ENCODE measurements at regions not wholly inside any gene's neighbourhood (a gene's known extent, or its start where the extent isn't known, plus 50 kb on each side); places are given as distances from the start of the nearest gene placed in this dataset.
A peak's percentile ranks its signal among the peaks of the same experiment; 100 is the strongest.

DNA sequence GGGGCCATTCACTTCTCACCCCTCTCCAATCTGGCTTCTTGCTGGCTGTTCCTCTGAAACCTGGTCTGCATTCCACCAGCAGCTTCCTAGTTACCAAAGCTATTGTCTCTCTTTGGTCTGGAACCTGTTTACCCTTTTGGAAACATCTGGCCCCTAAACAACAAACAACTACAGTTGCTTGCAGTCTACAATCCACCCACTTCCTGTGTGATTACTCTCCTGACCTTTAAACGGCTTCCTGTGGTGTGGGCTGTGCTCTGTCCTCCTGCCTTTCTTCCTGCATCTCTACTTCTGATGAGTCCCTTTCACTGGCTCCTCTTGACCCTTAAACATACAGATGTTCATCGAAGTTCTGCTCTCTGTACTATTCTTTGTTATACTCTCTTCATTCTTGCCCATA is 303.8 kb downstream of the TDRD15 start:
- intact Hi-C loops (cut with micrococcal nuclease; ENCODE audit: unreplicated experiment), result no loop called here
- 6% methylated on average over 2 of the region's 2 CpGs for WGBS (ENCODE audit: low lambda C conversion rate)
- no peak for FAIRE-seq

DNA sequence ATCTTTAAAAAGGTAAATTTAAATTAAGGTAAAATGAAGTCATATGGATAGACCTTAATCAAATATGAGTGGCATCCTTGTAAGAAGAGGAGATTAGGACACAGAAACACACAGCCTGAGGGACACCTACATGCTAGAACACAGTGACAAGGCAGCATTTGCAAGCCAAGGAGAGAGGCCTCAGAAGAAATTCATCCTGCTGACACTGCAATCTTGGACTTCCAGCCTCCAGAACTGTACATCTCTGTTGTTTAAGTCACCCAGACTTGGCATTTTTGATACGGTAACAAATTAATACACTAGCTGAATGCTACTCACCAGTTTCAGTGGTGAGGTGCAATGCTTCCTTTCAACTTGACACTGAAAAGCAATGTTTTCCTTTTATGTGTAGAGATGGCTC is 305.0 kb downstream of the TDRD15 start:
- Histone ChIP-seq H3K79me2 (ENCODE audit: insufficient read depth, low read length) (no peaks in the 10 kb centered on the region), H3K27ac (ENCODE audit: extremely low read length, insufficient read depth, low read length) (no peak overlapping the region), H3K4me2 (ENCODE audit: low read depth, low read length) (no peak overlapping the region), H3K4me3 (replicated peaks in 1 of 3; ENCODE audit: insufficient read depth in 1 of 3, low read depth in 2 of 3, low read length in 3 of 3) (no peak overlapping the region), H3K4me1 (ENCODE audit: insufficient read depth, low read length) (peaks cover 9% of the 10 kb centered on the region; the same call in 1 of the 2 replicates), H3K9me3 (ENCODE audit: low read length) (no peaks in the 10 kb centered on the region), H3K36me3 (replicated peaks in 1 of 2; ENCODE audit: control insufficient read depth in 1 of 2, insufficient read depth in 2 of 2, low read length in 2 of 2) (no peaks in the 10 kb centered on the region), H2AFZ (ENCODE audit: low read length) (no peak overlapping the region), H4K20me1 (ENCODE audit: insufficient read depth, low read length) (no peaks in the 10 kb centered on the region), H3K9ac (ENCODE audit: insufficient read depth, low read depth, low read length) (no peak overlapping the region), H3K27me3 (ENCODE audit: control insufficient read depth in 1 of 2, insufficient read depth in 2 of 2, low read length in 2 of 2) (no peaks in the 10 kb centered on the region)
- ATAC-seq (no peak), FAIRE-seq (no peak), DNase-seq (ENCODE audit: low spot score) (no peak)
- POLR2A ChIA-PET, result no interaction called here
- in situ Hi-C loops (cut with HindIII; ENCODE audit: extremely low pct_ligation_motif_present, low pct_unique_long_range_greater_than_20kb) (no loop called here), intact Hi-C loops (cut with micrococcal nuclease; ENCODE audit: unreplicated experiment) (no loop called here)
- CTCF ChIA-PET (ENCODE audit: low intra/inter-chr PET ratio, low total read pairs), result no interaction called here
- TF ChIP-seq, protein P1, sequence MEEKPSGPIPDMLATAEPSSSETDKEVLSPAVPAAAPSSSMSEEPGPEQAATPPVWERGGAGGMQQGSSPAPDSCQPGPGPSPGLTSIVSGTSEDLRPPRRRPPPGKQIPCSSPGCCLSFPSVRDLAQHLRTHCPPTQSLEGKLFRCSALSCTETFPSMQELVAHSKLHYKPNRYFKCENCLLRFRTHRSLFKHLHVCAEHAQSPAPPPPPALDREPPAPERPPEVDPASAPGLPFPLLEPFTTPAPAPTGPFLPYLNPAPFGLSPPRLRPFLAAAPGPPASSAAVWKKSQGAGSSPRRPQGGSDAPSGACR (CRISPR knock-in tag; IDR thresholded peaks at IDR 0.05), result no peak
- TF ChIP-seq MAFF (IDR thresholded peaks at IDR 0.05; ENCODE audit: low read depth, low read length) (peak; percentile 59), ZNF333 (CRISPR knock-in tag; IDR thresholded peaks at IDR 0.05; ENCODE audit: borderline replicate concordance) (no peak), ZNF143 (CRISPR knock-in tag; IDR thresholded peaks at IDR 0.05) (no peak), ISX (CRISPR knock-in tag; conservative IDR thresholded peaks at IDR 0.05) (no peak), MAFK (conservative IDR thresholded peaks at IDR 0.05 in 1 of 2, IDR thresholded peaks at IDR 0.05 in 1 of 2; ENCODE audit: low read length in 2 of 2) (peak in 1 of 2 experiments; percentile 81; a peak in 3 of 4 replicates)
- TF ChIP-seq, protein P2, sequence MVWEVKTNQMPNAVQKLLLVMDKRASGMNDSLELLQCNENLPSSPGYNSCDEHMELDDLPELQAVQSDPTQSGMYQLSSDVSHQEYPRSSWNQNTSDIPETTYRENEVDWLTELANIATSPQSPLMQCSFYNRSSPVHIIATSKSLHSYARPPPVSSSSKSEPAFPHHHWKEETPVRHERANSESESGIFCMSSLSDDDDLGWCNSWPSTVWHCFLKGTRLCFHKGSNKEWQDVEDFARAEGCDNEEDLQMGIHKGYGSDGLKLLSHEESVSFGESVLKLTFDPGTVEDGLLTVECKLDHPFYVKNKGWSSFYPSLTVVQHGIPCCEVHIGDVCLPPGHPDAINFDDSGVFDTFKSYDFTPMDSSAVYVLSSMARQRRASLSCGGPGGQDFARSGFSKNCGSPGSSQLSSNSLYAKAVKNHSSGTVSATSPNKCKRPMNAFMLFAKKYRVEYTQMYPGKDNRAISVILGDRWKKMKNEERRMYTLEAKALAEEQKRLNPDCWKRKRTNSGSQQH (CRISPR knock-in tag; IDR thresholded peaks at IDR 0.05; ENCODE audit: low read depth), result no peak
- no TSS peak for BruUV-seq (replicated peaks)
- WGBS (ENCODE audit: low lambda C conversion rate), result 43% methylated on average over 1 of the region's 1 CpG

More for the DNA sequence above, 303.8 kb downstream of the TDRD15 start:
- ATAC-seq (no peak), DNase-seq (ENCODE audit: low spot score) (no peak)
- in situ Hi-C loops (cut with HindIII; ENCODE audit: extremely low pct_ligation_motif_present, low pct_unique_long_range_greater_than_20kb), result no loop called here
- Histone ChIP-seq H2AFZ (ENCODE audit: low read length) (no peak overlapping the region), H3K9me3 (ENCODE audit: low read length) (no peaks in the 10 kb centered on the region), H3K27me3 (ENCODE audit: control insufficient read depth in 1 of 2, insufficient read depth in 2 of 2, low read length in 2 of 2) (no peaks in the 10 kb centered on the region), H3K4me2 (ENCODE audit: low read depth, low read length) (no peak overlapping the region), H4K20me1 (ENCODE audit: insufficient read depth, low read length) (no peaks in the 10 kb centered on the region), H3K9ac (ENCODE audit: insufficient read depth, low read depth, low read length) (no peak overlapping the region), H3K4me1 (ENCODE audit: insufficient read depth, low read length) (peaks cover 21% of the 10 kb centered on the region), H3K4me3 (replicated peaks in 1 of 3; ENCODE audit: insufficient read depth in 1 of 3, low read depth in 2 of 3, low read length in 3 of 3) (no peak overlapping the region), H3K27ac (ENCODE audit: extremely low read length, insufficient read depth, low read length) (no peak overlapping the region), H3K36me3 (replicated peaks in 1 of 2; ENCODE audit: control insufficient read depth in 1 of 2, insufficient read depth in 2 of 2, low read length in 2 of 2) (no peaks in the 10 kb centered on the region), H3K79me2 (ENCODE audit: insufficient read depth, low read length) (no peaks in the 10 kb centered on the region)
- CTCF ChIA-PET (ENCODE audit: low intra/inter-chr PET ratio, low total read pairs), result no interaction called here
- TF ChIP-seq GABPA (IDR thresholded peaks at IDR 0.05; ENCODE audit: low read depth, low read length), result no peak; the same call in 1 of the 2 replicates
- TF ChIP-seq GABPA (CRISPR knock-in tag; IDR thresholded peaks at IDR 0.05; ENCODE audit: low read depth), result peak; percentile 72
- no peak for TF ChIP-seq IKZF1 (IDR thresholded peaks at IDR 0.05)
- TF ChIP-seq FOXP1 (IDR thresholded peaks at IDR 0.05), result no peak
- TF ChIP-seq FOXP1 (CRISPR knock-in tag; IDR thresholded peaks at IDR 0.05), result peak; percentile 39; the same call in 1 of the 2 replicates
- TF ChIP-seq U2AF2 (IDR thresholded peaks at IDR 0.05; ENCODE audit: low read depth, low read length), result no peak
- POLR2A ChIA-PET, result no interaction called here
- no TSS peak for BruUV-seq (replicated peaks)

All from HepG2 (cell line).